ENCODE measurements at regions not wholly inside any gene's neighbourhood (a gene's known extent, or its start where the extent isn't known, plus 50 kb on each side); places are given as distances from the start of the nearest gene placed in this dataset.

- Mint-ChIP-seq H3K27ac (no peak overlapping the region), H3K27me3 (no peaks in the 10 kb centered on the region), H3K9me3 (no peaks in the 10 kb centered on the region), H3K4me1 (no peaks in the 10 kb centered on the region), H3K36me3 (no peaks in the 10 kb centered on the region), H3K4me3 (no peak overlapping the region)
- no peak for ATAC-seq
Measured at GRCh38 chr18:30650499-30650898, 392.0 kb downstream of the DSC3 start.

- H3K27me3 Mint-ChIP-seq, result no peaks in the 10 kb centered on the region
- no peaks in the 10 kb centered on the region for H3K36me3 Mint-ChIP-seq
- no peak overlapping the region for H3K4me3 Mint-ChIP-seq
- H3K4me1 Mint-ChIP-seq, result no peaks in the 10 kb centered on the region
- ATAC-seq, result no peak
- no peaks in the 10 kb centered on the region for H3K9me3 Mint-ChIP-seq
- H3K27ac Mint-ChIP-seq, result no peak overlapping the region
Measured at GRCh38 chr18:30644158-30644557, 398.4 kb downstream of the DSC3 start.

- H3K27me3 Mint-ChIP-seq, result no peaks in the 10 kb centered on the region
- no peak for ATAC-seq
- no peak overlapping the region for H3K27ac Mint-ChIP-seq
- H3K9me3 Mint-ChIP-seq, result peaks cover 4% of the 10 kb centered on the region
- no peaks in the 10 kb centered on the region for H3K36me3 Mint-ChIP-seq
- no peak overlapping the region for H3K4me3 Mint-ChIP-seq
- H3K4me1 Mint-ChIP-seq, result no peaks in the 10 kb centered on the region
Measured at GRCh38 chr18:30639361-30639760, 403.2 kb downstream of the DSC3 start.

GRCh38 chr18:30634249-30634648 lies 408.3 kb downstream of the DSC3 start:
- H3K4me3 Mint-ChIP-seq, result no peak overlapping the region
- no peaks in the 10 kb centered on the region for H3K36me3 Mint-ChIP-seq
- H3K27ac Mint-ChIP-seq, result no peak overlapping the region
- H3K9me3 Mint-ChIP-seq, result peaks cover 10% of the 10 kb centered on the region
- no peak for ATAC-seq
- no peaks in the 10 kb centered on the region for H3K27me3 Mint-ChIP-seq
- H3K4me1 Mint-ChIP-seq, result no peaks in the 10 kb centered on the region

GRCh38 chr18:30632071-30632698 lies 410.4 kb downstream of the DSC3 start:
- no peak for ATAC-seq
- H3K27me3 Mint-ChIP-seq, result no peaks in the 10 kb centered on the region
- peaks cover 9% of the 10 kb centered on the region for H3K9me3 Mint-ChIP-seq
- H3K4me3 Mint-ChIP-seq, result no peak overlapping the region
- H3K36me3 Mint-ChIP-seq, result no peaks in the 10 kb centered on the region
- no peak overlapping the region for H3K27ac Mint-ChIP-seq
- H3K4me1 Mint-ChIP-seq, result no peaks in the 10 kb centered on the region

GRCh38 chr18:30625961-30626360 lies 416.6 kb downstream of the DSC3 start:
- H3K27me3 Mint-ChIP-seq, result no peaks in the 10 kb centered on the region
- ATAC-seq, result no peak
- no peaks in the 10 kb centered on the region for H3K4me1 Mint-ChIP-seq
- no peak overlapping the region for H3K27ac Mint-ChIP-seq
- no peak overlapping the region for H3K4me3 Mint-ChIP-seq
- no peaks in the 10 kb centered on the region for H3K36me3 Mint-ChIP-seq
- peaks cover 9% of the 10 kb centered on the region for H3K9me3 Mint-ChIP-seq

GRCh38 chr18:30623401-30624065 lies 419.0 kb downstream of the DSC3 start:
- ATAC-seq, result no peak
- H3K27ac Mint-ChIP-seq, result no peak overlapping the region
- no peaks in the 10 kb centered on the region for H3K27me3 Mint-ChIP-seq
- peaks cover 3% of the 10 kb centered on the region for H3K9me3 Mint-ChIP-seq
- H3K4me1 Mint-ChIP-seq, result no peaks in the 10 kb centered on the region
- H3K36me3 Mint-ChIP-seq, result no peaks in the 10 kb centered on the region
- no peak overlapping the region for H3K4me3 Mint-ChIP-seq

GRCh38 chr18:30622635-30623034 lies 419.9 kb downstream of the DSC3 start:
- ATAC-seq, result no peak
- no peak overlapping the region for H3K4me3 Mint-ChIP-seq
- H3K4me1 Mint-ChIP-seq, result no peaks in the 10 kb centered on the region

GRCh38 chr18:30622104-30622503 lies 420.4 kb downstream of the DSC3 start:
- H3K4me3 Mint-ChIP-seq, result no peak overlapping the region

More at GRCh38 chr18:30622635-30623034, 419.9 kb downstream of the DSC3 start:
- no peak overlapping the region for H3K27ac Mint-ChIP-seq
- no peaks in the 10 kb centered on the region for H3K36me3 Mint-ChIP-seq
- H3K9me3 Mint-ChIP-seq, result peaks cover 3% of the 10 kb centered on the region
- H3K27me3 Mint-ChIP-seq, result no peaks in the 10 kb centered on the region

GRCh38 chr18:30618567-30618966 lies 424.0 kb downstream of the DSC3 start:
- H3K4me3 Mint-ChIP-seq, result no peak overlapping the region
- no peaks in the 10 kb centered on the region for H3K36me3 Mint-ChIP-seq
- no peaks in the 10 kb centered on the region for H3K4me1 Mint-ChIP-seq
- H3K9me3 Mint-ChIP-seq, result peaks cover 3% of the 10 kb centered on the region
- H3K27me3 Mint-ChIP-seq, result no peaks in the 10 kb centered on the region
- no peak overlapping the region for H3K27ac Mint-ChIP-seq
- ATAC-seq, result no peak

More at GRCh38 chr18:30622104-30622503, 420.4 kb downstream of the DSC3 start:
- H3K27me3 Mint-ChIP-seq, result no peaks in the 10 kb centered on the region
- no peak overlapping the region for H3K27ac Mint-ChIP-seq
- no peaks in the 10 kb centered on the region for H3K4me1 Mint-ChIP-seq
- no peak for ATAC-seq
- peaks cover 3% of the 10 kb centered on the region for H3K9me3 Mint-ChIP-seq
- no peaks in the 10 kb centered on the region for H3K36me3 Mint-ChIP-seq

GRCh38 chr18:30616414-30616813 lies 426.1 kb downstream of the DSC3 start:
- Mint-ChIP-seq H3K4me1 (no peaks in the 10 kb centered on the region), H3K4me3 (no peak overlapping the region), H3K36me3 (no peaks in the 10 kb centered on the region), H3K9me3 (no peaks in the 10 kb centered on the region), H3K27ac (no peak overlapping the region), H3K27me3 (no peaks in the 10 kb centered on the region)
- ATAC-seq, result no peak

- Mint-ChIP-seq H3K4me1 (no peaks in the 10 kb centered on the region), H3K27me3 (no peaks in the 10 kb centered on the region), H3K4me3 (no peak overlapping the region), H3K9me3 (no peaks in the 10 kb centered on the region), H3K36me3 (no peaks in the 10 kb centered on the region), H3K27ac (no peak overlapping the region)
- ATAC-seq, result no peak
Measured at GRCh38 chr18:30613467-30613801, 429.1 kb downstream of the DSC3 start.

- peaks cover 2% of the 10 kb centered on the region for H3K9me3 Mint-ChIP-seq
- no peaks in the 10 kb centered on the region for H3K27me3 Mint-ChIP-seq
- no peaks in the 10 kb centered on the region for H3K4me1 Mint-ChIP-seq
- no peak for ATAC-seq
- no peak overlapping the region for H3K27ac Mint-ChIP-seq
- H3K4me3 Mint-ChIP-seq, result no peak overlapping the region
- no peaks in the 10 kb centered on the region for H3K36me3 Mint-ChIP-seq
Measured at GRCh38 chr18:30601541-30601940, 441.0 kb downstream of the DSC3 start.

GRCh38 chr18:30597202-30597601 lies 445.3 kb downstream of the DSC3 start:
- no peaks in the 10 kb centered on the region for H3K27me3 Mint-ChIP-seq
- no peak overlapping the region for H3K4me3 Mint-ChIP-seq
- peaks cover 3% of the 10 kb centered on the region for H3K9me3 Mint-ChIP-seq
- H3K36me3 Mint-ChIP-seq, result no peaks in the 10 kb centered on the region
- H3K27ac Mint-ChIP-seq, result no peak overlapping the region
- no peak for ATAC-seq
- H3K4me1 Mint-ChIP-seq, result no peaks in the 10 kb centered on the region

GRCh38 chr18:30596635-30597034 lies 445.9 kb downstream of the DSC3 start:
- H3K4me1 Mint-ChIP-seq, result no peaks in the 10 kb centered on the region

GRCh38 chr18:30595942-30596341 lies 446.6 kb downstream of the DSC3 start:
- Mint-ChIP-seq H3K9me3 (peaks cover 3% of the 10 kb centered on the region), H3K4me3 (no peak overlapping the region), H3K27me3 (no peaks in the 10 kb centered on the region), H3K27ac (no peak overlapping the region), H3K36me3 (no peaks in the 10 kb centered on the region), H3K4me1 (no peaks in the 10 kb centered on the region)
- no peak for ATAC-seq

More at GRCh38 chr18:30596635-30597034, 445.9 kb downstream of the DSC3 start:
- no peak for ATAC-seq
- Mint-ChIP-seq H3K27me3 (no peaks in the 10 kb centered on the region), H3K4me3 (no peak overlapping the region), H3K36me3 (no peaks in the 10 kb centered on the region), H3K9me3 (peaks cover 3% of the 10 kb centered on the region), H3K27ac (no peak overlapping the region)
